Activated T-cell treated with anti-CD3 and anti-CD28 coated beads, Interleukin-2, amount 50 U/mL, for 24 hours (primary cell): ENCODE measurements at regions not wholly inside any gene's neighbourhood (a gene's known extent, or its start where the extent isn't known, plus 50 kb on each side); places are given as distances from the start of the nearest gene placed in this dataset.

Source experiments
- DNase-seq: peaks from one replicate; pipeline ENCODE4 v3.0.0-alpha.2; 2020
- H3K27ac Mint-ChIP-seq: 2 replicates; pipeline ENCODE4 v1.8.0; 2020; ENCODE audit warnings: mild to moderate bottlenecking, mixed read lengths
- H3K27me3 Mint-ChIP-seq: 2 replicates; pipeline ENCODE4 v1.8.0; 2020; ENCODE audit warnings: mixed read lengths
- H3K36me3 Mint-ChIP-seq: 2 replicates; pipeline ENCODE4 v1.8.0; 2020; ENCODE audit warnings: low read depth, mixed read lengths
- H3K4me1 Mint-ChIP-seq: 2 replicates; pipeline ENCODE4 v1.8.0; 2020; ENCODE audit warnings: low read depth, mixed read lengths
- H3K4me3 Mint-ChIP-seq: 2 replicates; pipeline ENCODE4 v1.8.0; 2020; ENCODE audit warnings: mild to moderate bottlenecking, moderate library complexity, mixed read lengths
- H3K9me3 Mint-ChIP-seq: 2 replicates; pipeline ENCODE4 v1.8.0; 2020; ENCODE audit warnings: mixed read lengths

GRCh38 chrX:5242091-5242790, 986.4 kb downstream of the NLGN4X start:
- Mint-ChIP-seq H3K36me3 (no peaks in the 10 kb centered on the region), H3K4me3 (no peak overlapping the region), H3K27ac (no peak overlapping the region), H3K4me1 (no peaks in the 10 kb centered on the region), H3K27me3 (no peaks in the 10 kb centered on the region), H3K9me3 (peaks cover 9% of the 10 kb centered on the region)
- no peak for DNase-seq

GRCh38 chrX:5236749-5237148, 991.9 kb downstream of the NLGN4X start:
- H3K9me3 Mint-ChIP-seq = peaks cover 16% of the 10 kb centered on the region
- no peaks in the 10 kb centered on the region for H3K27me3 Mint-ChIP-seq
- H3K27ac Mint-ChIP-seq = no peak overlapping the region
- H3K36me3 Mint-ChIP-seq = no peaks in the 10 kb centered on the region
- H3K4me3 Mint-ChIP-seq = no peak overlapping the region
- DNase-seq = no peak
- no peaks in the 10 kb centered on the region for H3K4me1 Mint-ChIP-seq

- Mint-ChIP-seq H3K27ac (no peak overlapping the region), H3K4me1 (no peaks in the 10 kb centered on the region), H3K9me3 (peaks cover 16% of the 10 kb centered on the region), H3K36me3 (no peaks in the 10 kb centered on the region), H3K4me3 (no peak overlapping the region), H3K27me3 (no peaks in the 10 kb centered on the region)
- no peak for DNase-seq
These were observed 992.6 kb downstream of the NLGN4X start for GRCh38 chrX:5236096-5236495.

- no peaks in the 10 kb centered on the region for H3K27me3 Mint-ChIP-seq
- no peaks in the 10 kb centered on the region for H3K36me3 Mint-ChIP-seq
- no peaks in the 10 kb centered on the region for H3K4me1 Mint-ChIP-seq
- DNase-seq = no peak
- no peak overlapping the region for H3K27ac Mint-ChIP-seq
- H3K9me3 Mint-ChIP-seq = peaks cover 9% of the 10 kb centered on the region
- no peak overlapping the region for H3K4me3 Mint-ChIP-seq
These were observed 994.8 kb downstream of the NLGN4X start for GRCh38 chrX:5233830-5234229.

GRCh38 chrX:5220421-5220820, 1008.2 kb downstream of the NLGN4X start:
- no peak overlapping the region for H3K27ac Mint-ChIP-seq

GRCh38 chrX:5194806-5195205, 1033.9 kb downstream of the NLGN4X start:
- Mint-ChIP-seq H3K4me3 (no peak overlapping the region), H3K36me3 (no peaks in the 10 kb centered on the region), H3K27ac (no peak overlapping the region), H3K4me1 (no peaks in the 10 kb centered on the region), H3K27me3 (no peaks in the 10 kb centered on the region), H3K9me3 (no peaks in the 10 kb centered on the region)
- no peak for DNase-seq

More at GRCh38 chrX:5220421-5220820, 1008.2 kb downstream of the NLGN4X start:
- no peaks in the 10 kb centered on the region for H3K27me3 Mint-ChIP-seq
- no peak for DNase-seq
- no peaks in the 10 kb centered on the region for H3K36me3 Mint-ChIP-seq
- H3K4me3 Mint-ChIP-seq = no peak overlapping the region
- peaks cover 34% of the 10 kb centered on the region for H3K9me3 Mint-ChIP-seq
- H3K4me1 Mint-ChIP-seq = no peaks in the 10 kb centered on the region

GRCh38 chrX:5180135-5180741, 1048.4 kb downstream of the NLGN4X start:
- DNase-seq = no peak
- no peaks in the 10 kb centered on the region for H3K36me3 Mint-ChIP-seq
- H3K9me3 Mint-ChIP-seq = peaks cover 18% of the 10 kb centered on the region
- H3K27ac Mint-ChIP-seq = no peak overlapping the region
- no peaks in the 10 kb centered on the region for H3K4me1 Mint-ChIP-seq
- H3K4me3 Mint-ChIP-seq = no peak overlapping the region
- H3K27me3 Mint-ChIP-seq = no peaks in the 10 kb centered on the region

GRCh38 chrX:5176766-5177165, 1051.9 kb downstream of the NLGN4X start:
- DNase-seq = no peak
- Mint-ChIP-seq H3K27me3 (no peaks in the 10 kb centered on the region), H3K36me3 (no peaks in the 10 kb centered on the region), H3K4me3 (no peak overlapping the region), H3K9me3 (peaks cover 20% of the 10 kb centered on the region), H3K4me1 (no peaks in the 10 kb centered on the region), H3K27ac (no peak overlapping the region)

- Mint-ChIP-seq H3K9me3 (peaks cover 5% of the 10 kb centered on the region), H3K27ac (no peak overlapping the region), H3K27me3 (no peaks in the 10 kb centered on the region), H3K4me1 (no peaks in the 10 kb centered on the region), H3K36me3 (no peaks in the 10 kb centered on the region), H3K4me3 (no peak overlapping the region)
- no peak for DNase-seq
These were observed 1065.0 kb downstream of the NLGN4X start for GRCh38 chrX:5163663-5164062.

GRCh38 chrX:5155301-5155700, 1073.4 kb downstream of the NLGN4X start:
- no peak overlapping the region for H3K27ac Mint-ChIP-seq
- H3K4me3 Mint-ChIP-seq = no peak overlapping the region
- no peaks in the 10 kb centered on the region for H3K27me3 Mint-ChIP-seq

GRCh38 chrX:5145957-5146356, 1082.7 kb downstream of the NLGN4X start:
- DNase-seq = no peak
- Mint-ChIP-seq H3K36me3 (no peaks in the 10 kb centered on the region), H3K27ac (no peak overlapping the region), H3K9me3 (peaks cover 7% of the 10 kb centered on the region), H3K4me3 (no peak overlapping the region), H3K27me3 (no peaks in the 10 kb centered on the region), H3K4me1 (no peaks in the 10 kb centered on the region)

More at GRCh38 chrX:5155301-5155700, 1073.4 kb downstream of the NLGN4X start:
- Mint-ChIP-seq H3K9me3 (peaks cover 6% of the 10 kb centered on the region), H3K4me1 (no peaks in the 10 kb centered on the region), H3K36me3 (no peaks in the 10 kb centered on the region)
- DNase-seq = no peak

- Mint-ChIP-seq H3K4me3 (no peak overlapping the region), H3K36me3 (no peaks in the 10 kb centered on the region), H3K27me3 (no peaks in the 10 kb centered on the region), H3K9me3 (peaks cover 7% of the 10 kb centered on the region), H3K4me1 (no peaks in the 10 kb centered on the region), H3K27ac (no peak overlapping the region)
- DNase-seq = no peak
These were observed 1086.0 kb downstream of the NLGN4X start for GRCh38 chrX:5142644-5143043.

GRCh38 chrX:5122181-5122678, 1106.4 kb downstream of the NLGN4X start:
- Mint-ChIP-seq H3K4me1 (no peaks in the 10 kb centered on the region), H3K9me3 (no peaks in the 10 kb centered on the region), H3K27ac (no peak overlapping the region), H3K4me3 (no peak overlapping the region), H3K27me3 (no peaks in the 10 kb centered on the region), H3K36me3 (no peaks in the 10 kb centered on the region)
- DNase-seq = no peak

- no peaks in the 10 kb centered on the region for H3K4me1 Mint-ChIP-seq
- H3K36me3 Mint-ChIP-seq = no peaks in the 10 kb centered on the region
- DNase-seq = no peak
- H3K27me3 Mint-ChIP-seq = no peaks in the 10 kb centered on the region
- no peak overlapping the region for H3K4me3 Mint-ChIP-seq
- H3K27ac Mint-ChIP-seq = no peak overlapping the region
- H3K9me3 Mint-ChIP-seq = no peaks in the 10 kb centered on the region
These were observed 1110.9 kb downstream of the NLGN4X start for GRCh38 chrX:5117816-5118215.

GRCh38 chrX:5113128-5113527, 1115.5 kb downstream of the NLGN4X start:
- H3K4me1 Mint-ChIP-seq = no peaks in the 10 kb centered on the region
- H3K27ac Mint-ChIP-seq = no peak overlapping the region
- H3K4me3 Mint-ChIP-seq = no peak overlapping the region
- no peak for DNase-seq
- no peaks in the 10 kb centered on the region for H3K9me3 Mint-ChIP-seq
- H3K36me3 Mint-ChIP-seq = no peaks in the 10 kb centered on the region
- H3K27me3 Mint-ChIP-seq = no peaks in the 10 kb centered on the region
